Rectal smooth muscle tissue (tissue), 1 donor: ENCODE measurements at regions not wholly inside any gene's neighbourhood (a gene's known extent, or its start where the extent isn't known, plus 50 kb on each side); places are given as distances from the start of the nearest gene placed in this dataset.
"Not testable (repeated sequence)": the region's sequence is repeated elsewhere in the genome, so short reads cannot be mapped to it uniquely, and the experiment has no call there.

Experiments used
- H3K27ac ChIP-seq: one replicate; pipeline ENCODE4 v1.7.0; 2013; ENCODE audit warnings: low read depth, low read length, inconsistent platforms
- H3K27me3 ChIP-seq: one replicate; pipeline ENCODE4 v1.7.0; 2013; ENCODE audit warnings: low read length; ENCODE audit not compliant: control insufficient read depth, insufficient read depth
- H3K36me3 ChIP-seq: one replicate; pipeline ENCODE4 v1.7.0; 2013; ENCODE audit warnings: low read length; ENCODE audit not compliant: control insufficient read depth, insufficient read depth
- H3K4me1 ChIP-seq: one replicate; pipeline ENCODE4 v1.7.0; 2013; ENCODE audit warnings: low read length; ENCODE audit not compliant: control insufficient read depth, insufficient read depth
- H3K4me3 ChIP-seq: one replicate; pipeline ENCODE4 v1.7.0; 2013; ENCODE audit warnings: low read length
- H3K9ac ChIP-seq: one replicate; pipeline ENCODE4 v1.7.0; 2013; ENCODE audit warnings: low read length

- Histone ChIP-seq H3K4me3 (no peak overlapping the region), H3K27ac (no peak overlapping the region), H3K4me1 (no peaks in the 10 kb centered on the region), H3K27me3 (no peaks in the 10 kb centered on the region), H3K36me3 (no peaks in the 10 kb centered on the region), H3K9ac (no peak overlapping the region)
Observed at GRCh38 chr4:141473952-141474351, 162.4 kb upstream of the IL15 start.

- H3K4me1 ChIP-seq = no peaks in the 10 kb centered on the region
- no peaks in the 10 kb centered on the region for H3K36me3 ChIP-seq
- no peak overlapping the region for H3K27ac ChIP-seq
- H3K9ac ChIP-seq = no peak overlapping the region
- no peaks in the 10 kb centered on the region for H3K27me3 ChIP-seq
- no peak overlapping the region for H3K4me3 ChIP-seq
Observed at GRCh38 chr4:141480950-141481349, 155.4 kb upstream of the IL15 start.

- H3K27me3 ChIP-seq, H3K4me1 ChIP-seq, H3K36me3 ChIP-seq, H3K27ac ChIP-seq, H3K9ac ChIP-seq, H3K4me3 ChIP-seq: not testable (repeated sequence)
Observed at GRCh38 chr4:141484298-141484697, 152.1 kb upstream of the IL15 start.

- Histone ChIP-seq H3K27ac (no peak overlapping the region), H3K36me3 (no peaks in the 10 kb centered on the region), H3K4me1 (no peaks in the 10 kb centered on the region), H3K4me3 (no peak overlapping the region), H3K27me3 (no peaks in the 10 kb centered on the region), H3K9ac (no peak overlapping the region)
Observed at GRCh38 chr4:141486375-141486997, 149.9 kb upstream of the IL15 start.

- no peaks in the 10 kb centered on the region for H3K27me3 ChIP-seq
- H3K9ac ChIP-seq = no peak overlapping the region
- H3K27ac ChIP-seq = no peak overlapping the region
- H3K4me1 ChIP-seq = no peaks in the 10 kb centered on the region
- no peak overlapping the region for H3K4me3 ChIP-seq
- no peaks in the 10 kb centered on the region for H3K36me3 ChIP-seq
Observed at GRCh38 chr4:141497627-141498026, 138.8 kb upstream of the IL15 start.

GRCh38 chr4:141499261-141499853 is 137.0 kb upstream of the IL15 start:
- Histone ChIP-seq H3K4me3 (no peak overlapping the region), H3K4me1 (no peaks in the 10 kb centered on the region), H3K36me3 (no peaks in the 10 kb centered on the region), H3K27ac (no peak overlapping the region), H3K27me3 (no peaks in the 10 kb centered on the region), H3K9ac (no peak overlapping the region)

- Histone ChIP-seq H3K4me3 (no peak overlapping the region), H3K9ac (no peak overlapping the region), H3K27ac (no peak overlapping the region), H3K36me3 (no peaks in the 10 kb centered on the region), H3K4me1 (no peaks in the 10 kb centered on the region), H3K27me3 (no peaks in the 10 kb centered on the region)
Observed at GRCh38 chr4:141501395-141501794, 135.0 kb upstream of the IL15 start.

GRCh38 chr4:141501931-141502330 is 134.5 kb upstream of the IL15 start:
- Histone ChIP-seq H3K36me3 (no peaks in the 10 kb centered on the region), H3K4me3 (no peak overlapping the region), H3K27ac (no peak overlapping the region), H3K9ac (no peak overlapping the region), H3K27me3 (no peaks in the 10 kb centered on the region), H3K4me1 (no peaks in the 10 kb centered on the region)

- H3K9ac ChIP-seq = no peak overlapping the region
- no peaks in the 10 kb centered on the region for H3K27me3 ChIP-seq
- no peaks in the 10 kb centered on the region for H3K4me1 ChIP-seq
- H3K4me3 ChIP-seq = no peak overlapping the region
- no peak overlapping the region for H3K27ac ChIP-seq
- no peaks in the 10 kb centered on the region for H3K36me3 ChIP-seq
Observed at GRCh38 chr4:141502755-141503154, 133.6 kb upstream of the IL15 start.

GRCh38 chr4:141503260-141503659 is 133.1 kb upstream of the IL15 start:
- no peak overlapping the region for H3K4me3 ChIP-seq
- H3K27me3 ChIP-seq = no peaks in the 10 kb centered on the region
- H3K9ac ChIP-seq = no peak overlapping the region
- no peak overlapping the region for H3K27ac ChIP-seq
- H3K4me1 ChIP-seq = no peaks in the 10 kb centered on the region
- no peaks in the 10 kb centered on the region for H3K36me3 ChIP-seq

GRCh38 chr4:141511055-141511454 is 125.3 kb upstream of the IL15 start:
- no peak overlapping the region for H3K27ac ChIP-seq
- no peaks in the 10 kb centered on the region for H3K4me1 ChIP-seq
- H3K36me3 ChIP-seq = no peaks in the 10 kb centered on the region
- H3K4me3 ChIP-seq = no peak overlapping the region
- no peaks in the 10 kb centered on the region for H3K27me3 ChIP-seq
- no peak overlapping the region for H3K9ac ChIP-seq

GRCh38 chr4:141513866-141514265 is 122.5 kb upstream of the IL15 start:
- Histone ChIP-seq H3K4me1 (no peaks in the 10 kb centered on the region), H3K27ac (no peak overlapping the region), H3K9ac (no peak overlapping the region), H3K36me3 (no peaks in the 10 kb centered on the region), H3K27me3 (no peaks in the 10 kb centered on the region), H3K4me3 (no peak overlapping the region)

- Histone ChIP-seq H3K27ac (no peak overlapping the region), H3K4me1 (no peaks in the 10 kb centered on the region), H3K4me3 (no peak overlapping the region), H3K27me3 (no peaks in the 10 kb centered on the region), H3K36me3 (no peaks in the 10 kb centered on the region), H3K9ac (no peak overlapping the region)
Observed at GRCh38 chr4:141518222-141518621, 118.2 kb upstream of the IL15 start.
